NCI-H1417 (cell line): ENCODE measurements at regions not wholly inside any gene's neighbourhood (a gene's known extent, or its start where the extent isn't known, plus 50 kb on each side); places are given as distances from the start of the nearest gene placed in this dataset.

Experiments
- DNase-seq, 3 experiments: peaks; one replicate each; lab custom pipeline; 2025; lab: John Stamatoyannopoulos, UW

GRCh38 chr5:179497636-179498340 lies 52.6 kb upstream of the RUFY1 start:
- DNase-seq: peak in 1 of 3 experiments; percentile 2

GRCh38 chr5:179495906-179496455 lies 54.4 kb upstream of the RUFY1 start:
- DNase-seq: peak in 1 of 3 experiments; percentile 25

- no peak for DNase-seq
Measured at GRCh38 chr5:179494774-179495526, 55.4 kb upstream of the RUFY1 start.

- DNase-seq: no peak
Measured at GRCh38 chr5:179488975-179489374, 61.4 kb upstream of the RUFY1 start.

- DNase-seq: no peak
Measured at GRCh38 chr5:179488491-179488890, 61.9 kb upstream of the RUFY1 start.

GRCh38 chr5:179487145-179487544 lies 63.2 kb upstream of the RUFY1 start:
- no peak for DNase-seq

GRCh38 chr5:179486596-179487051 lies 63.7 kb upstream of the RUFY1 start:
- DNase-seq: peak; percentile 78 to 90 (median 81)

- DNase-seq: peak in 1 of 3 experiments; percentile 49
Measured at GRCh38 chr5:179485845-179486575, 64.3 kb upstream of the RUFY1 start.

- DNase-seq: no peak
Measured at GRCh38 chr5:179484761-179485160, 65.6 kb upstream of the RUFY1 start.

- DNase-seq: no peak
Measured at GRCh38 chr5:179484201-179484600, 66.2 kb upstream of the RUFY1 start.

- no peak for DNase-seq
Measured at GRCh38 chr5:179478624-179479023, 71.7 kb upstream of the RUFY1 start.

GRCh38 chr5:179475208-179475751 lies 75.1 kb upstream of the RUFY1 start:
- peak in 2 of 3 experiments; percentile 6 to 22 for DNase-seq

- DNase-seq: no peak
Measured at GRCh38 chr5:179472641-179473040, 77.7 kb upstream of the RUFY1 start.

GRCh38 chr5:179472174-179472573 lies 78.2 kb upstream of the RUFY1 start:
- no peak for DNase-seq

- DNase-seq: no peak
Measured at GRCh38 chr5:179470201-179470600, 80.2 kb upstream of the RUFY1 start.

- no peak for DNase-seq
Measured at GRCh38 chr5:179468696-179469095, 81.7 kb upstream of the RUFY1 start.

GRCh38 chr5:179467441-179467840 lies 82.9 kb upstream of the RUFY1 start:
- DNase-seq: no peak

- no peak for DNase-seq
Measured at GRCh38 chr5:179464631-179465030, 85.7 kb upstream of the RUFY1 start.

GRCh38 chr5:179462040-179462439 lies 88.3 kb upstream of the RUFY1 start:
- no peak for DNase-seq

GRCh38 chr5:179461576-179461975 lies 88.8 kb upstream of the RUFY1 start:
- DNase-seq: no peak

GRCh38 chr5:179459771-179460170 lies 90.6 kb upstream of the RUFY1 start:
- DNase-seq: no peak

- DNase-seq: no peak
Measured at GRCh38 chr5:179457612-179458011, 92.7 kb upstream of the RUFY1 start.
